Liver (tissue), 8 donors: ENCODE measurements at regions not wholly inside any gene's neighbourhood (a gene's known extent, or its start where the extent isn't known, plus 50 kb on each side); places are given as distances from the start of the nearest gene placed in this dataset.
"Not testable (repeated sequence)": the region's sequence is repeated elsewhere in the genome, so short reads cannot be mapped to it uniquely, and the experiment has no call there.

Experiments
- DNase-seq: peaks from one replicate; pipeline ENCODE4 v3.0.0-alpha.2; 2017; ENCODE audit warnings: low spot score
- H3K27ac ChIP-seq, 2 donors: one replicate each; pipeline ENCODE4 v1.7.0; 2013; ENCODE audit warnings: inconsistent platforms in 2 of 2, low read length in 2 of 2, control low read depth in 1 of 2, low read depth in 1 of 2, mild to moderate bottlenecking in 1 of 2
- H3K27me3 ChIP-seq, 4 donors: one replicate each; pipeline versions ENCODE4 v1.6.1 to v1.7.0; 2013; ENCODE audit warnings: low read length in 3 of 4, inconsistent platforms in 1 of 4, mild to moderate bottlenecking in 1 of 4, moderate library complexity in 1 of 4; ENCODE audit not compliant: control insufficient read depth in 4 of 4, insufficient read depth in 4 of 4
- H3K36me3 ChIP-seq, 4 donors: one replicate each; pipeline versions ENCODE4 v1.6.1 to v1.7.0; 2013; ENCODE audit warnings: low read length in 3 of 4, mild to moderate bottlenecking in 3 of 4, low read depth in 1 of 4, moderate library complexity in 1 of 4; ENCODE audit not compliant: control insufficient read depth in 4 of 4, insufficient read depth in 3 of 4
- H3K4me1 ChIP-seq, 4 donors: one replicate each; pipeline versions ENCODE4 v1.6.1 to v1.7.0; 2013; ENCODE audit warnings: low read length in 3 of 4, mild to moderate bottlenecking in 3 of 4, moderate library complexity in 1 of 4; ENCODE audit not compliant: control insufficient read depth in 4 of 4, insufficient read depth in 4 of 4
- H3K4me3 ChIP-seq, 3 donors: one replicate each; pipeline versions ENCODE4 v1.6.1 to v1.7.0; 2013; ENCODE audit warnings: low read length in 3 of 3, control low read depth in 1 of 3, low read depth in 1 of 3, mild to moderate bottlenecking in 1 of 3
- H3K9ac ChIP-seq, 2 donors: one replicate each; pipeline ENCODE4 v1.7.0; 2013; ENCODE audit warnings: low read length in 2 of 2, mild to moderate bottlenecking in 2 of 2, moderate library complexity in 2 of 2, control low read depth in 1 of 2, low read depth in 1 of 2
- H3K9me3 ChIP-seq, 4 donors: one replicate each; pipeline versions ENCODE4 v1.6.1 to v1.7.0; 2013; ENCODE audit warnings: low read length in 3 of 4; ENCODE audit not compliant: control insufficient read depth in 4 of 4
- EGR1 ChIP-seq, 2 donors: IDR thresholded peaks; 2 replicates each; pipeline ENCODE4 v1.6.1; 2016 to 2018; ENCODE audit warnings: antibody characterized with exemption in 2 of 2, low read depth in 2 of 2
- FOXA1 ChIP-seq: IDR thresholded peaks from 2 replicates; pipeline ENCODE4 v1.6.1; 2016; ENCODE audit warnings: antibody characterized with exemption
- FOXA2 ChIP-seq: IDR thresholded peaks from 2 replicates; pipeline ENCODE4 v1.6.1; 2016; ENCODE audit warnings: antibody characterized with exemption
- GABPA ChIP-seq, 2 donors: IDR thresholded peaks in 1 of 2; conservative IDR thresholded peaks in 1 of 2; 2 replicates each; pipeline ENCODE4 v1.6.1; 2016; ENCODE audit warnings: antibody characterized with exemption in 2 of 2, mild to moderate bottlenecking in 1 of 2, moderate library complexity in 1 of 2
- HNF4A ChIP-seq, 2 donors: conservative IDR thresholded peaks; 2 replicates each; pipeline ENCODE4 v1.6.1; 2016; ENCODE audit warnings: antibody characterized with exemption in 2 of 2, mild to moderate bottlenecking in 2 of 2
- NR2F2 ChIP-seq: IDR thresholded peaks from 2 replicates; pipeline ENCODE4 v1.6.1; 2016; ENCODE audit warnings: antibody characterized with exemption
- RAD21 ChIP-seq, 2 donors: IDR thresholded peaks; 2 replicates each; pipeline ENCODE4 v1.6.1; 2016; ENCODE audit warnings: antibody characterized with exemption in 2 of 2, mild to moderate bottlenecking in 2 of 2
- TAF1 ChIP-seq: conservative IDR thresholded peaks from 2 replicates; pipeline ENCODE4 v1.6.1; 2016; ENCODE audit warnings: antibody characterized with exemption, mild to moderate bottlenecking
- YY1 ChIP-seq: IDR thresholded peaks from 2 replicates; pipeline ENCODE4 v1.6.1; 2016; ENCODE audit warnings: antibody characterized with exemption, mild to moderate bottlenecking
- WGBS: extraction: QIAGEN DNeasy Blood & Tissue Kit; methylation state at CpG from one replicate; pipeline ENCODE4 v1.1.7; 2013; 5-methylcytosine and 5-hydroxymethylcytosine counted together
- TF ChIP-seq, protein P1 (sequence below): IDR thresholded peaks from 2 replicates; pipeline ENCODE4 v1.6.1; 2016; ENCODE audit warnings: antibody characterized with exemption, mild to moderate bottlenecking
- TF ChIP-seq, protein P2 (sequence below): IDR thresholded peaks from 2 replicates; pipeline ENCODE4 v1.6.1; 2016; ENCODE audit warnings: antibody characterized with exemption
- TF ChIP-seq, protein P3 (sequence below): fragments of 150-350 bp; IDR thresholded peaks from 2 replicates; pipeline ENCODE4 v1.5.1; 2017; ENCODE audit warnings: improper control_type of control experiment, low read depth, low read length; ENCODE audit not compliant: missing input control
- TF ChIP-seq, protein P4 (sequence below): IDR thresholded peaks from 2 replicates; pipeline ENCODE4 v1.6.1; 2016; ENCODE audit warnings: antibody characterized with exemption
- TF ChIP-seq, protein P5 (sequence below): IDR thresholded peaks from 2 replicates; pipeline ENCODE4 v1.6.1; 2016; ENCODE audit warnings: antibody characterized with exemption
- donor health status: healthy.
- donor health status: healthy.
- donor health status: healthy.
- donor health status: healthy.
- donor health status: healthy.

DNA sequence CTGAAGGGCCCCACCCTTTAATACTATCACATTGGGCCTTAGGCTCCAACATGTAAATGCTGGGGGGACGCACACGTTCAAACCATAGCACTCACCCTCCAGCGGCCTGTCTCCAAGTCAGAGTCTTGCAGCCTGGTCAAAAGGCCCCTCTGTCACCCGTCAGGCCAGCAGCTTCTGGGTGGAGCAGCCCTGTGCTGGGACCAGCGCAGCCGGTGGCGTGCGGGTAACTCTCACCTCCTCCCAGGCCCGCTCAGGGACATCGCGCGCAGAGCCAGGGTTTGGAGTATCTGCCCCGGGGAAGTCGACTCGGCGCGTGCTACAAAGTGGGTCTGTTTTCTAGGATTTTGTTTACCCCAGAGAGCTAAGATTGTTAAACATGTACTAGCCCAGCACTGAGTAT is 93.0 kb upstream of the COL5A1 start (continued):
- TF ChIP-seq, protein P1, sequence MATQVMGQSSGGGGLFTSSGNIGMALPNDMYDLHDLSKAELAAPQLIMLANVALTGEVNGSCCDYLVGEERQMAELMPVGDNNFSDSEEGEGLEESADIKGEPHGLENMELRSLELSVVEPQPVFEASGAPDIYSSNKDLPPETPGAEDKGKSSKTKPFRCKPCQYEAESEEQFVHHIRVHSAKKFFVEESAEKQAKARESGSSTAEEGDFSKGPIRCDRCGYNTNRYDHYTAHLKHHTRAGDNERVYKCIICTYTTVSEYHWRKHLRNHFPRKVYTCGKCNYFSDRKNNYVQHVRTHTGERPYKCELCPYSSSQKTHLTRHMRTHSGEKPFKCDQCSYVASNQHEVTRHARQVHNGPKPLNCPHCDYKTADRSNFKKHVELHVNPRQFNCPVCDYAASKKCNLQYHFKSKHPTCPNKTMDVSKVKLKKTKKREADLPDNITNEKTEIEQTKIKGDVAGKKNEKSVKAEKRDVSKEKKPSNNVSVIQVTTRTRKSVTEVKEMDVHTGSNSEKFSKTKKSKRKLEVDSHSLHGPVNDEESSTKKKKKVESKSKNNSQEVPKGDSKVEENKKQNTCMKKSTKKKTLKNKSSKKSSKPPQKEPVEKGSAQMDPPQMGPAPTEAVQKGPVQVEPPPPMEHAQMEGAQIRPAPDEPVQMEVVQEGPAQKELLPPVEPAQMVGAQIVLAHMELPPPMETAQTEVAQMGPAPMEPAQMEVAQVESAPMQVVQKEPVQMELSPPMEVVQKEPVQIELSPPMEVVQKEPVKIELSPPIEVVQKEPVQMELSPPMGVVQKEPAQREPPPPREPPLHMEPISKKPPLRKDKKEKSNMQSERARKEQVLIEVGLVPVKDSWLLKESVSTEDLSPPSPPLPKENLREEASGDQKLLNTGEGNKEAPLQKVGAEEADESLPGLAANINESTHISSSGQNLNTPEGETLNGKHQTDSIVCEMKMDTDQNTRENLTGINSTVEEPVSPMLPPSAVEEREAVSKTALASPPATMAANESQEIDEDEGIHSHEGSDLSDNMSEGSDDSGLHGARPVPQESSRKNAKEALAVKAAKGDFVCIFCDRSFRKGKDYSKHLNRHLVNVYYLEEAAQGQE, result no peak
- TF ChIP-seq HNF4A (conservative IDR thresholded peaks at IDR 0.05), result no peak

DNA sequence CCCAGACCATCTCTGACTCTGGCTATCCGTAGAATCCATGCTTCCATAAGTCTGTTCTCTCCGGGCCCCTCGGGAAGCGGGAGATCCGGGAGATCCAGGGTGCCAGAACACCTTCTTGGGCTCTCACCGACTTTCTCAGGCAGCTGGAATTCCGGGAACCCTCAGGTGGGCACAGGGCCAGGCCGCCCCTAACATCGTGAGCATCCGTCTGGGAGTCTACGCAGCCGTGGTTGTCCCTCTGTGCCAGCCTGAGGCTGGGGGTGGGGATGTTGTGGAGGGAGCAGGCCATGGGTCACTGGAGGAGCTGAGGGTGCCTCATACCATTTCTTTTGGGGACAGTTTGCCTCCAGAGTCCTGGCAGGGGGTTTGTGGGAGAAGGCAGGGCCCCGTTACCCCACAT is 92.3 kb upstream of the COL5A1 start:
- Histone ChIP-seq H3K4me3 (no peak overlapping the region), H3K27me3 (peaks cover 0 to 3% (median under 1%) of the 10 kb centered on the region in 4 donors), H3K4me1 (no peaks in the 10 kb centered on the region), H3K9me3 (no peaks in the 10 kb centered on the region), H3K27ac (no peak overlapping the region), H3K36me3 (no peaks in the 10 kb centered on the region), H3K9ac (no peak overlapping the region)
- TF ChIP-seq, protein P2, sequence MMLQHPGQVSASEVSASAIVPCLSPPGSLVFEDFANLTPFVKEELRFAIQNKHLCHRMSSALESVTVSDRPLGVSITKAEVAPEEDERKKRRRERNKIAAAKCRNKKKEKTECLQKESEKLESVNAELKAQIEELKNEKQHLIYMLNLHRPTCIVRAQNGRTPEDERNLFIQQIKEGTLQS, result no peak
- no peak for TF ChIP-seq GABPA (IDR thresholded peaks at IDR 0.05 in 1 of 2, conservative IDR thresholded peaks at IDR 0.05 in 1 of 2)
- TF ChIP-seq YY1, result no peak
- no peak for TF ChIP-seq NR2F2
- no peak for TF ChIP-seq FOXA2
- TF ChIP-seq, protein P3, sequence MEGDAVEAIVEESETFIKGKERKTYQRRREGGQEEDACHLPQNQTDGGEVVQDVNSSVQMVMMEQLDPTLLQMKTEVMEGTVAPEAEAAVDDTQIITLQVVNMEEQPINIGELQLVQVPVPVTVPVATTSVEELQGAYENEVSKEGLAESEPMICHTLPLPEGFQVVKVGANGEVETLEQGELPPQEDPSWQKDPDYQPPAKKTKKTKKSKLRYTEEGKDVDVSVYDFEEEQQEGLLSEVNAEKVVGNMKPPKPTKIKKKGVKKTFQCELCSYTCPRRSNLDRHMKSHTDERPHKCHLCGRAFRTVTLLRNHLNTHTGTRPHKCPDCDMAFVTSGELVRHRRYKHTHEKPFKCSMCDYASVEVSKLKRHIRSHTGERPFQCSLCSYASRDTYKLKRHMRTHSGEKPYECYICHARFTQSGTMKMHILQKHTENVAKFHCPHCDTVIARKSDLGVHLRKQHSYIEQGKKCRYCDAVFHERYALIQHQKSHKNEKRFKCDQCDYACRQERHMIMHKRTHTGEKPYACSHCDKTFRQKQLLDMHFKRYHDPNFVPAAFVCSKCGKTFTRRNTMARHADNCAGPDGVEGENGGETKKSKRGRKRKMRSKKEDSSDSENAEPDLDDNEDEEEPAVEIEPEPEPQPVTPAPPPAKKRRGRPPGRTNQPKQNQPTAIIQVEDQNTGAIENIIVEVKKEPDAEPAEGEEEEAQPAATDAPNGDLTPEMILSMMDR, result no peak
- TF ChIP-seq FOXA1, result no peak
- no peak for TF ChIP-seq RAD21 (IDR thresholded peaks at IDR 0.05)
- TF ChIP-seq, protein P4, sequence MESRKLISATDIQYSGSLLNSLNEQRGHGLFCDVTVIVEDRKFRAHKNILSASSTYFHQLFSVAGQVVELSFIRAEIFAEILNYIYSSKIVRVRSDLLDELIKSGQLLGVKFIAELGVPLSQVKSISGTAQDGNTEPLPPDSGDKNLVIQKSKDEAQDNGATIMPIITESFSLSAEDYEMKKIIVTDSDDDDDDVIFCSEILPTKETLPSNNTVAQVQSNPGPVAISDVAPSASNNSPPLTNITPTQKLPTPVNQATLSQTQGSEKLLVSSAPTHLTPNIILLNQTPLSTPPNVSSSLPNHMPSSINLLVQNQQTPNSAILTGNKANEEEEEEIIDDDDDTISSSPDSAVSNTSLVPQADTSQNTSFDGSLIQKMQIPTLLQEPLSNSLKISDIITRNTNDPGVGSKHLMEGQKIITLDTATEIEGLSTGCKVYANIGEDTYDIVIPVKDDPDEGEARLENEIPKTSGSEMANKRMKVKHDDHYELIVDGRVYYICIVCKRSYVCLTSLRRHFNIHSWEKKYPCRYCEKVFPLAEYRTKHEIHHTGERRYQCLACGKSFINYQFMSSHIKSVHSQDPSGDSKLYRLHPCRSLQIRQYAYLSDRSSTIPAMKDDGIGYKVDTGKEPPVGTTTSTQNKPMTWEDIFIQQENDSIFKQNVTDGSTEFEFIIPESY, result no peak
- TF ChIP-seq TAF1, result no peak
- TF ChIP-seq, protein P5, sequence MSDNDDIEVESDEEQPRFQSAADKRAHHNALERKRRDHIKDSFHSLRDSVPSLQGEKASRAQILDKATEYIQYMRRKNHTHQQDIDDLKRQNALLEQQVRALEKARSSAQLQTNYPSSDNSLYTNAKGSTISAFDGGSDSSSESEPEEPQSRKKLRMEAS, result no peak
- no peak for TF ChIP-seq EGR1 (IDR thresholded peaks at IDR 0.05; ENCODE audit: low read depth in 2 of 2)
- 85% methylated on average over 13 of the region's 13 CpGs for WGBS
- DNase-seq, result no peak

DNA sequence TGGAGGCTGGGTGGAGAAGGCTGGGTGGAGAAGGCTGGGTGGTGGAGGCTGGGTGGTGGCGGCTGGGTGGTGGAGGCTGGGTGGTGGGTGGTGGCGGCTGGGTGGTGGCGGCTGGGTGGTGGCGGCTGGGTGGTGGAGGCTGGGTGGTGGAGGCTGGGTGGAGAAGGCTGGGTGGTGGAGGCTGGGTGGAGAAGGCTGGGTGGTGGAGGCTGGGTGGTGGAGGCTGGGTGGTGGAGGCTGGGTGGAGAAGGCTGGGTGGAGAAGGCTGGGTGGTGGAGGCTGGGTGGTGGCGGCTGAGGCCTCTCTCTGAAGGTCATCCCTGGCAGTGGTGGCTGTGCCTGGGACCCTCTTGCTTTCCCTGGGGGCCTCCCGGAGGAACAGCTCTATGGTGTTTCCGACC is 91.5 kb upstream of the COL5A1 start:
- WGBS, result 97% methylated on average over 6 of the region's 7 CpGs
- H3K9me3 ChIP-seq, DNase-seq, H3K27me3 ChIP-seq, H3K27ac ChIP-seq, H3K4me3 ChIP-seq, H3K4me1 ChIP-seq, H3K9ac ChIP-seq, H3K36me3 ChIP-seq: not testable (repeated sequence)
